ENCODE measurements at regions not wholly inside any gene's neighbourhood (a gene's known extent, or its start where the extent isn't known, plus 50 kb on each side); places are given as distances from the start of the nearest gene placed in this dataset.

GRCh38 chr4:20565075-20565721 is 135.1 kb upstream of the PACRGL start:
- H3K9me2 ChIP-seq (replicated peaks; ENCODE audit: insufficient read depth, low read length), result no peaks in the 10 kb centered on the region
- TF ChIP-seq EZH2phosphoT487 (conservative IDR thresholded peaks at IDR 0.05; ENCODE audit: low read length) (no peak), CTCF (IDR thresholded peaks at IDR 0.05; ENCODE audit: insufficient read depth, low read length, poor library complexity, severe bottlenecking) (no peak)
- H3K27me3 ChIP-seq (ENCODE audit: low read length), result no peaks in the 10 kb centered on the region
- H3K4me3 ChIP-seq (ENCODE audit: insufficient read depth, low read length, poor library complexity, severe bottlenecking), result no peak overlapping the region
- H3K4me2 ChIP-seq (ENCODE audit: low read depth, low read length, poor library complexity, severe bottlenecking), result no peak overlapping the region
- no peaks in the 10 kb centered on the region for H4K20me1 ChIP-seq (ENCODE audit: low read depth, low read length)
- no peaks in the 10 kb centered on the region for H3F3A ChIP-seq (ENCODE audit: insufficient read depth)
- no peak overlapping the region for H2AFZ ChIP-seq (ENCODE audit: low read depth, low read length, severe bottlenecking)
- no peaks in the 10 kb centered on the region for H3K79me2 ChIP-seq (ENCODE audit: insufficient read depth, low read length)
- H3K27ac ChIP-seq (ENCODE audit: low read depth, low read length), result no peak overlapping the region
- H3K36me3 ChIP-seq (ENCODE audit: low read length), result no peaks in the 10 kb centered on the region
- H3K9me3 ChIP-seq (ENCODE audit: insufficient read depth, low read length), result no peaks in the 10 kb centered on the region
- H3K9ac ChIP-seq (ENCODE audit: low read length), result no peak overlapping the region

DNA sequence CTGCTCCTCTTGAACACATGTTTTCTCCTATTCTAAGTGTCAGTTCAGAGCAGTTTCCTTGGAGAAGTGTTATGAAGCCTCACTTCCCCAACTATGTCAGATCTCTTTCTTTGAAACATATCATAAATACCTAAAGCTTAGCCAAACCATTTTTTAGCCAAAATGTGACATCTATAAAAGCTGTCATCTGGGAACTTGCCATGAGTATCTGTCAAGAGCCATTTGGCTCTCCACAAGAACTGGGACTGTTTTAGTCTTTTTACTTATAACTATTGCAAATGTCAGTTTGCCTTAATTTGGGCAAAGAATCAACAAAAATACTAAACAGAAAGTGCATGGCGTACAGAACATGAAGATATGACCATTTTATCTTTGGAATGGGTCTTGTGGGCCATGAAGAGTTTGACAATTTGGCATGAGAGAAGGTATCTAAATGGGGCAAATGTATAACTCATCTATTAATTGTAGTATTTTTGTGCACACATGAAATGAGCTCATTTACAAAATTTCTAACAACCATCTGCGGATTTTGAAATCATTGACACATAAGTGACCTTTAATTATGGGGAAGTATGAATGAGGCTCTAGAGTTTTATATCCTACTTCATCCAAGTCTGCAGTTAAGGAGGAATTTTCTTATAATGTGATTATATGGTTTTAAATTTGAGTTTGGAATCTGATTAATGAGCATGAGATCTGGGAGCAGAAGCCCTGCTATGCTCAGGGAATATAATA is 129.1 kb upstream of the PACRGL start:
- Histone ChIP-seq H3K4me2 (ENCODE audit: low read depth, low read length, poor library complexity, severe bottlenecking) (no peak overlapping the region), H3F3A (ENCODE audit: insufficient read depth) (no peaks in the 10 kb centered on the region), H3K27me3 (ENCODE audit: low read length) (no peaks in the 10 kb centered on the region), H3K27ac (ENCODE audit: low read depth, low read length) (no peak overlapping the region), H2AFZ (ENCODE audit: low read depth, low read length, severe bottlenecking) (no peak overlapping the region), H3K9me2 (replicated peaks; ENCODE audit: insufficient read depth, low read length) (no peaks in the 10 kb centered on the region), H3K79me2 (ENCODE audit: insufficient read depth, low read length) (no peaks in the 10 kb centered on the region), H3K36me3 (ENCODE audit: low read length) (no peaks in the 10 kb centered on the region), H4K20me1 (ENCODE audit: low read depth, low read length) (no peaks in the 10 kb centered on the region), H3K9ac (ENCODE audit: low read length) (no peak overlapping the region), H3K9me3 (ENCODE audit: insufficient read depth, low read length) (no peaks in the 10 kb centered on the region), H3K4me3 (ENCODE audit: insufficient read depth, low read length, poor library complexity, severe bottlenecking) (no peak overlapping the region)
- TF ChIP-seq CTCF (IDR thresholded peaks at IDR 0.05; ENCODE audit: insufficient read depth, low read length, poor library complexity, severe bottlenecking) (no peak), EZH2phosphoT487 (conservative IDR thresholded peaks at IDR 0.05; ENCODE audit: low read length) (no peak)

- H2AFZ ChIP-seq (ENCODE audit: low read depth, low read length, severe bottlenecking), result no peak overlapping the region
- H3K4me2 ChIP-seq (ENCODE audit: low read depth, low read length, poor library complexity, severe bottlenecking), result no peak overlapping the region
- H3K9me2 ChIP-seq (replicated peaks; ENCODE audit: insufficient read depth, low read length), result no peaks in the 10 kb centered on the region
- H3K4me3 ChIP-seq (ENCODE audit: insufficient read depth, low read length, poor library complexity, severe bottlenecking), result no peak overlapping the region
- H3K27ac ChIP-seq (ENCODE audit: low read depth, low read length), result no peak overlapping the region
- TF ChIP-seq EZH2phosphoT487 (conservative IDR thresholded peaks at IDR 0.05; ENCODE audit: low read length) (no peak), CTCF (IDR thresholded peaks at IDR 0.05; ENCODE audit: insufficient read depth, low read length, poor library complexity, severe bottlenecking) (no peak)
- H4K20me1 ChIP-seq (ENCODE audit: low read depth, low read length), result no peaks in the 10 kb centered on the region
- no peaks in the 10 kb centered on the region for H3K36me3 ChIP-seq (ENCODE audit: low read length)
- H3K27me3 ChIP-seq (ENCODE audit: low read length), result no peaks in the 10 kb centered on the region
- H3K9me3 ChIP-seq (ENCODE audit: insufficient read depth, low read length), result no peaks in the 10 kb centered on the region
- no peaks in the 10 kb centered on the region for H3F3A ChIP-seq (ENCODE audit: insufficient read depth)
- H3K9ac ChIP-seq (ENCODE audit: low read length), result no peak overlapping the region
- no peaks in the 10 kb centered on the region for H3K79me2 ChIP-seq (ENCODE audit: insufficient read depth, low read length)
Measured at GRCh38 chr4:20572976-20573375, 127.3 kb upstream of the PACRGL start.
